ENCODE measurements at regions not wholly inside any gene's neighbourhood (a gene's known extent, or its start where the extent isn't known, plus 50 kb on each side); places are given as distances from the start of the nearest gene placed in this dataset.
"Not testable (repeated sequence)": the region's sequence is repeated elsewhere in the genome, so short reads cannot be mapped to it uniquely, and the experiment has no call there.

GRCh38 chr2:174697255-174697654, 67.0 kb downstream of the CHRNA1 start:
- DNase-seq = peak; percentile 40

- DNase-seq = no peak
These were observed 69.4 kb downstream of the CHRNA1 start for GRCh38 chr2:174694920-174695319.

- DNase-seq = no peak
These were observed 69.9 kb downstream of the CHRNA1 start for GRCh38 chr2:174694196-174694878.

- DNase-seq = no peak
These were observed 70.9 kb downstream of the CHRNA1 start for GRCh38 chr2:174693344-174693743.

- no peak for DNase-seq
These were observed 71.9 kb downstream of the CHRNA1 start for GRCh38 chr2:174692256-174692919.

- DNase-seq = no peak
These were observed 73.0 kb downstream of the CHRNA1 start for GRCh38 chr2:174691201-174691779.

DNA sequence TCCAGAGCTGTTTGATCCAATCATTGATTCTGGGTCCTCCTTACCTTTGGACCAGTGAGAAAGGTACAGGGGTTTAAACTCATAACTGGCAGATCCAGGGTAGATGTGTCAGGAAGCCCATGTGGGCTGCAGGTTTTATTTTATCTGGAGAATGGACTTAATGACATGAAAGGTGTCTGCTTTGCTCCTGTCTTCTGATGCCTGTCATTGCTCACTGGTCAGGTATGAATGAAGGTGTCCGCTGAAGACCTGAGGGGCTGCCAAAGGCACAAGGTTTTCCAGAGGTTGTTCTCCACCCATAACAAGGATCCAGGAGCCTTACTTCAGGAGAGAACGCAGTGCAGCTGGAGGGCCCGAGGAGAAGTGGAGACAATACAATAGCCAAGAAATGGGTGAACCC, 74.2 kb downstream of the CHRNA1 start:
- no peak for DNase-seq

- no peak for DNase-seq
These were observed 76.2 kb downstream of the CHRNA1 start for GRCh38 chr2:174688079-174688478.

- no peak for DNase-seq
These were observed 77.8 kb downstream of the CHRNA1 start for GRCh38 chr2:174686430-174686829.

GRCh38 chr2:174683392-174683759, 80.9 kb downstream of the CHRNA1 start:
- DNase-seq = peak; percentile 59

GRCh38 chr2:174682578-174683391, 81.5 kb downstream of the CHRNA1 start:
- DNase-seq = peak; percentile 82

GRCh38 chr2:174682007-174682577, 82.2 kb downstream of the CHRNA1 start:
- DNase-seq = peak; percentile 56

- DNase-seq = peak; percentile 47
These were observed 82.9 kb downstream of the CHRNA1 start for GRCh38 chr2:174681099-174682006.

DNA sequence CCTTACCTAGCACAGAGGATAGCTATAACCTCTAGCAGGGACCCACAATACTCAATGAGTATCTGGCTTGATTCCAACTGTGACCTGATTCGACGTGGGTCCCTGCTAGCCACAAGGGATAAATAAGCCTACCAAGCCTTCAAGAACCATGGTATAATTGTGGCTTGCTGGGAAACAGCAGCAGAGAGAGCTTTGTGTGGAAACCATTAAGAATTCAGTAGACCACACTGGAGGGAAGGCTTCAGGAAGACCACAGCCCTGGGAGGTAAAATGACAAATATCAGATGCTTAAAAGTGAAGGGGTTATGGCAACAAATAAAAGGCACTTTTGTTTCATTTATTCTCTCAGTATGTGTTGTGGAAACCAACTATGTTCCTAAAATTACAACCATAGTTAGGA, 82.6 kb upstream of the WIPF1 start:
- DNase-seq = no peak

GRCh38 chr2:174678395-174678794, 80.8 kb upstream of the WIPF1 start:
- no peak for DNase-seq

- DNase-seq = no peak
These were observed 78.0 kb upstream of the WIPF1 start for GRCh38 chr2:174675615-174676014.

DNA sequence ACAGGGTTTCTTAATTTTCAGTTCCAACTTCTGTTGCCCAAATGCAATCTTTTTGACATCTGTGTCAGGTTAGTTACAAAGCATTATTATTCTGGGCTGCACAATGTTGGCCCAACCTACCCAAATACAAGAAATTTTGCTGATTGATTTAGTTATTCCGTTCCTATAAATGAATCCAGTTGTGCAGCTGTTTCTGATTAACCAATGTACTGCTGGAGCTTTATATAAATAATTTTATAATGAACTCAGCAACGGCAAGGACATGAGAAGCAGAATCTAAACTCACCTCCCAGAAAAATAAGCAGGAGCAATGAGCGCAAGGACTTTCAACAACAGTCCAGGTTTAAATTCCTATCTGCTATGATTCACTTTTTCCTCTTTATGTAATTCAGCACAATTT, 76.3 kb upstream of the WIPF1 start:
- peak; percentile 51 for DNase-seq

DNA sequence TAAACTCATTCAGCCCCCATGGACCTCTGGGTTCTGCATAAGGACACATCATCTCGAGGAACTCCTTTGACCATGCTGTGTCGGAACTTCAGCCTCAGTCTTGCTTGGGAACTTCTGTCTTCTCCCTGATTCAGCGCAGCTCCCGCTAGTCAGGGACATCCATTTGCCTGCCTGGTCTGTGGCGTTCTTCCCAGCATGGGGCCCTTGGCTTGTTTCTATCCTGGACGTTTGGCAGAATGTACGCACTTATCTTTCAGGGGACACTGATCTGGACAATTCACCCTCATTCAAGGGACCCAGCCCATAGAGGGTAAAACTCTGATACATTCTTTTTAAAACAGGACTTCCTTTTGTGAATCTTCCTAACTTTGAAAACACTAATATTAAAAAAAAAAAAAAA, 75.8 kb upstream of the WIPF1 start:
- no peak for DNase-seq

DNA sequence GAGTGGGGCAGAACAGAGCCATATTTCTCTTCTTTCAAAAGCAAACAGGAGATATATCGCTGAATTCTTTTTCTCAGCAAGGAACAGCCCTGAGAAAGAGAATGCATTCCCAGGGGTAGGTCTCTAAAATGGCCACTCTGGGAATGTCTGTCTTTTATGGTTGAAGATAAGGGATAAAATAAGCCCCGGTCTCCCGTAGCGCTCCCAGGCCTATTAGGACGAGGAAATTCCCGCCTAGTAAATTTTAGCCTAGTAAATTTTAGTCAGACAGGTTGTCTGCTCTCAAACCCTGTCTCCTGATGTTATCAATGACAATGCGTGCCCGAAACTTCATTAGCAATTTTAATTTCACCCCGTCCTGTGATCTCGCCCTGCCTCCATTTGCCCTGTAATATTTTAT, 73.9 kb upstream of the WIPF1 start:
- DNase-seq = not testable (repeated sequence)

- no peak for DNase-seq
These were observed 72.8 kb upstream of the WIPF1 start for GRCh38 chr2:174670446-174670845.

DNA sequence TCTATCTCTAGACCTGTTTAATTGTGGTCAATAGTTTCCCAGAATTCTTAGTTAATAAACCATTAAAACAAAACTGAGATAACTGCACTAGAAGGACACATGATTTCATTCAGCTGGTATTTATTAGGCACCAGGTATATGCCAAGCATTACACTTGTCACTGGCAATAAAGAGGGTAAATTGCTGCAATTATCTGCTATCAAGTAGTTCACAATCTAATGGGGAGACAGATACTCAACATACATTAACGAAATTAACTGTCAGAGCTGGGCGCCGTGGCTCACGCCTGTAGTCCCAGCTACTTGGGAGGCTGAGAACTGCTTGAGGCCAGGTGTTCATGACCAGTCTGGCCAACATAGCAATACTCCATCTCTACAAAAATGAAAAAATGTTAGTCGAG, 71.7 kb upstream of the WIPF1 start:
- no peak for DNase-seq

GRCh38 chr2:174668075-174668474, 70.5 kb upstream of the WIPF1 start:
- DNase-seq = no peak

All from hindlimb muscle (tissue), 1 donor.